GM12878 (cell line): ENCODE measurements at regions not wholly inside any gene's neighbourhood (a gene's known extent, or its start where the extent isn't known, plus 50 kb on each side); places are given as distances from the start of the nearest gene placed in this dataset.

Experiments
- ATAC-seq: fragments of 200-7000 bp; cut with Tn5 transposase; 3 replicates; pipeline ENCODE4 v1.9.1; 2020; ENCODE audit warnings: mild to moderate bottlenecking, moderate library complexity
- BruUV-seq: library from RNA; stranded (reverse); fragments of 400-500 nt; replicated peaks from 2 replicates; lab custom pipeline; 2021; lab: Mats Ljungman, UMichigan
- CTCF ChIA-PET: fragments of 300-600 bp; sonication (Branson Sonifier 250); formaldehyde crosslinking; extraction: SDS; loops from one replicate; lab custom pipeline; 2021; ENCODE audit warnings: inconsistent platforms; lab: Yijun Ruan, JAX
- POLR2A ChIA-PET: fragments of 350-600 bp; formaldehyde crosslinking; extraction: SDS; loops from one replicate; lab custom pipeline; 2021; ENCODE audit warnings: inconsistent platforms; lab: Charles Lee
- RAD21 ChIA-PET: fragments of 300-600 bp; sonication (Branson Sonifier 250); formaldehyde crosslinking; loops from one replicate; lab custom pipeline; 2023; ENCODE audit warnings: antibody characterized with exemption; ENCODE audit not compliant: unreplicated experiment; lab: Charles Lee
- SMC1A ChIA-PET: fragments of 300-600 bp; sonication (Branson Sonifier 250); formaldehyde crosslinking; loops from one replicate; lab custom pipeline; 2023; ENCODE audit not compliant: unreplicated experiment, uncharacterized antibody; lab: Charles Lee
- DNase-seq: peaks from one replicate; pipeline ENCODE4 v3.0.0-alpha.2; 2011; ENCODE audit warnings: low read depth, low spot score
- FAIRE-seq: peaks from 3 replicates; lab custom pipeline; 2011; peaks lifted over from hg19 to GRCh38; lab: Jason Lieb, UNC
- H2AFZ ChIP-seq: 2 replicates; pipeline ENCODE4 v1.6.0; 2011; ENCODE audit warnings: low read depth, low read length, control low read depth; ENCODE audit not compliant: control insufficient read depth
- H3K27ac ChIP-seq: 2 replicates; pipeline ENCODE4 v1.5.1; 2011; ENCODE audit warnings: control low read depth; ENCODE audit not compliant: control insufficient read depth, insufficient read depth
- H3K27me3 ChIP-seq, 2 experiments: replicated peaks in 1 of 2; 2 replicates each; pipeline versions ENCODE4 v1.6.0 to v1.6.1; 2011; ENCODE audit warnings: low read length in 1 of 2; ENCODE audit not compliant: control insufficient read depth in 2 of 2, insufficient read depth in 2 of 2
- H3K36me3 ChIP-seq, 2 experiments: 2 replicates each; pipeline ENCODE4 v1.5.1; 2011; ENCODE audit warnings: low read length in 1 of 2; ENCODE audit not compliant: control insufficient read depth in 2 of 2, insufficient read depth in 2 of 2
- H3K4me1 ChIP-seq: 2 replicates; pipeline ENCODE4 v1.6.1; 2011; ENCODE audit warnings: mild to moderate bottlenecking, low read length, moderate library complexity, mixed read lengths; ENCODE audit not compliant: control insufficient read depth, insufficient read depth
- H3K4me2 ChIP-seq: 2 replicates; pipeline ENCODE4 v1.6.0; 2011; ENCODE audit warnings: control low read depth; ENCODE audit not compliant: control insufficient read depth, insufficient read depth
- H3K4me3 ChIP-seq: fragments of 200-600 bp; sonication (generic); 2 replicates; pipeline ENCODE4 v1.5.1; 2016
- H3K79me2 ChIP-seq: 2 replicates; pipeline ENCODE4 v1.6.0; 2011; ENCODE audit warnings: low read length; ENCODE audit not compliant: control insufficient read depth, insufficient read depth
- H3K9ac ChIP-seq: 2 replicates; pipeline ENCODE4 v1.8.0; 2011; ENCODE audit warnings: low read length, control low read depth, mixed read lengths; ENCODE audit not compliant: control insufficient read depth, insufficient read depth
- H3K9me3 ChIP-seq: replicated peaks from 3 replicates; pipeline ENCODE4 v1.5.1; 2011; ENCODE audit warnings: mild to moderate bottlenecking, low read length; ENCODE audit not compliant: control insufficient read depth, insufficient read depth
- H4K20me1 ChIP-seq: 2 replicates; pipeline ENCODE4 v1.6.0; 2011; ENCODE audit not compliant: control insufficient read depth, insufficient read depth
- CTCF ChIP-seq, 3 experiments: IDR thresholded peaks in 2 of 3; conservative IDR thresholded peaks in 1 of 3; 2 replicates each; pipeline ENCODE4 v1.5.1; 2011; ENCODE audit warnings: low read depth in 3 of 3, low read length in 3 of 3, mild to moderate bottlenecking in 3 of 3, control low read depth in 2 of 3, moderate library complexity in 2 of 3, inconsistent platforms in 1 of 3, mixed read lengths in 1 of 3; ENCODE audit not compliant: control insufficient read depth in 2 of 3, insufficient read depth in 1 of 3; ENCODE audit errors: extremely low read depth in 1 of 3
- IKZF1 ChIP-seq: fragments of 450-650 bp; conservative IDR thresholded peaks from 2 replicates; pipeline ENCODE4 v1.6.1; 2017; ENCODE audit warnings: antibody characterized with exemption, mild to moderate bottlenecking
- IRF5 ChIP-seq: fragments of 450-650 bp; IDR thresholded peaks from 2 replicates; pipeline ENCODE4 v1.6.1; 2017; ENCODE audit warnings: borderline replicate concordance
- WGBS: methylation state at CpG from one replicate; pipeline ENCODE4 v1.1.6; 2016; ENCODE audit warnings: low lambda C conversion rate; ENCODE audit not compliant: insufficient replicate concordance, insufficient coverage; ENCODE audit errors: missing lambda C conversion rate; 5-methylcytosine and 5-hydroxymethylcytosine counted together
- in situ Hi-C: fragments of 300-500 bp; cut with MboI; formaldehyde crosslinking; loops from 9 replicates; pipeline ENCODE4 v1.14.3; 2018; ENCODE audit warnings: mixed read lengths
- intact Hi-C: fragments of 100-400 bp; cut with micrococcal nuclease; formaldehyde crosslinking; loops from one replicate; pipeline ENCODE4 v1.14.2; 2022; ENCODE audit not compliant: unreplicated experiment

- TF ChIP-seq IRF5 = no peak
- TF ChIP-seq, all 136 proteins: peak for 0
These were observed 63.9 kb upstream of the MAP1LC3B2 start (continued) for GRCh38 chr12:116495260-116495659.

GRCh38 chr12:116497051-116497591 lies 62.1 kb upstream of the MAP1LC3B2 start:
- Histone ChIP-seq H2AFZ (no peak overlapping the region), H3K27ac (no peak overlapping the region), H3K4me1 (no peaks in the 10 kb centered on the region), H3K4me2 (no peak overlapping the region), H3K27me3 (no peaks in the 10 kb centered on the region), H3K36me3 (no peaks in the 10 kb centered on the region), H3K79me2 (no peaks in the 10 kb centered on the region), H3K9ac (no peak overlapping the region), H3K4me3 (no peak overlapping the region), H3K9me3 (no peaks in the 10 kb centered on the region; the same call in 2 of the 3 replicates), H4K20me1 (no peaks in the 10 kb centered on the region)
- WGBS = 78% methylated on average over 15 of the region's 15 CpGs
- FAIRE-seq (no peak), DNase-seq (no peak), ATAC-seq (no peak; the same call in 2 of the 3 replicates)
- ChIA-PET RAD21 (no interaction called here), POLR2A (no interaction called here), CTCF (no interaction called here), SMC1A (no interaction called here)
- intact Hi-C loops = no loop called here
- no TSS peak for BruUV-seq
- TF ChIP-seq CTCF (IDR thresholded peaks at IDR 0.05 in 2 of 3, conservative IDR thresholded peaks at IDR 0.05 in 1 of 3; ENCODE audit: control insufficient read depth in 2 of 3, extremely low read depth in 1 of 3, insufficient read depth in 1 of 3, low read depth in 3 of 3, low read length in 3 of 3) (no peak), IKZF1 (0 out of 2 replicates have a peak, but pooled peaks have one; percentile 13)
- in situ Hi-C loops = no loop called here
